ENCODE measurements at regions not wholly inside any gene's neighbourhood (a gene's known extent, or its start where the extent isn't known, plus 50 kb on each side); places are given as distances from the start of the nearest gene placed in this dataset.

DNA sequence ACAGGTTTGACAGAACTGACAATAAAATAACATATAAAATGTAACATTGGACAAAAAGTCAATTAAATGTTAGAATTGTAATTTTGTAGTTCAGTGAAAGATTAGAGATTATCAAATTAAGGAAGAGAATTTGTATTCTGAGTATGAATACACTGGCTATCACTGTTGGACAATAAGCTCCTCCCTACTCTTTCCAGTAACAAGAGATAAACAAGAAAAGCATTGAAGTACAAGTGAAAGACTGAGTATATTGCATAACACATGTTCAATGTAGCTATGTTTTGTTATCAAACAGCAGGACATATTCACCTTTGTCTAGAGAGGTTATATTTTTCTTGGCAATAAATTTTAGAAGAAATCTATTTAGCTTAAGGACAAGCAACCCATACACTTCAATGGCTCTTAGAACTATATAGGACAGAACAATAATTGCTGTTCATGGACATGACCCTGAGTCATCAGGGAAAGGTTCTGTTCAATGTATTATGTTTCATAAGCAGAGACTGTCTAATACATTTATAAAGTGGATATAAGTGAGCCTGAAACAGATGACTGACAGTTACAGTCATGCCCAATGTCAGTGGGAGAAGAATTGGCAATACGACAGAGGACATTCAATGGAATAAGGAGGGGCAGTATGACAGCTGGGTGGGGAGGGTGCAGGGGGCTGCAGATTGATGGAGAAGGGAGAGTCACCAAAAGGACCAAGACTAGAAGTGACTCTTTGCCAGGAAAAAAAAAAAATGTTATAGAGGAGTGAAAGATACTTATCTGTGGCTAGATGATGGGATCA lies 520.4 kb downstream of the FRK start (continued):
- TF ChIP-seq, protein P1, sequence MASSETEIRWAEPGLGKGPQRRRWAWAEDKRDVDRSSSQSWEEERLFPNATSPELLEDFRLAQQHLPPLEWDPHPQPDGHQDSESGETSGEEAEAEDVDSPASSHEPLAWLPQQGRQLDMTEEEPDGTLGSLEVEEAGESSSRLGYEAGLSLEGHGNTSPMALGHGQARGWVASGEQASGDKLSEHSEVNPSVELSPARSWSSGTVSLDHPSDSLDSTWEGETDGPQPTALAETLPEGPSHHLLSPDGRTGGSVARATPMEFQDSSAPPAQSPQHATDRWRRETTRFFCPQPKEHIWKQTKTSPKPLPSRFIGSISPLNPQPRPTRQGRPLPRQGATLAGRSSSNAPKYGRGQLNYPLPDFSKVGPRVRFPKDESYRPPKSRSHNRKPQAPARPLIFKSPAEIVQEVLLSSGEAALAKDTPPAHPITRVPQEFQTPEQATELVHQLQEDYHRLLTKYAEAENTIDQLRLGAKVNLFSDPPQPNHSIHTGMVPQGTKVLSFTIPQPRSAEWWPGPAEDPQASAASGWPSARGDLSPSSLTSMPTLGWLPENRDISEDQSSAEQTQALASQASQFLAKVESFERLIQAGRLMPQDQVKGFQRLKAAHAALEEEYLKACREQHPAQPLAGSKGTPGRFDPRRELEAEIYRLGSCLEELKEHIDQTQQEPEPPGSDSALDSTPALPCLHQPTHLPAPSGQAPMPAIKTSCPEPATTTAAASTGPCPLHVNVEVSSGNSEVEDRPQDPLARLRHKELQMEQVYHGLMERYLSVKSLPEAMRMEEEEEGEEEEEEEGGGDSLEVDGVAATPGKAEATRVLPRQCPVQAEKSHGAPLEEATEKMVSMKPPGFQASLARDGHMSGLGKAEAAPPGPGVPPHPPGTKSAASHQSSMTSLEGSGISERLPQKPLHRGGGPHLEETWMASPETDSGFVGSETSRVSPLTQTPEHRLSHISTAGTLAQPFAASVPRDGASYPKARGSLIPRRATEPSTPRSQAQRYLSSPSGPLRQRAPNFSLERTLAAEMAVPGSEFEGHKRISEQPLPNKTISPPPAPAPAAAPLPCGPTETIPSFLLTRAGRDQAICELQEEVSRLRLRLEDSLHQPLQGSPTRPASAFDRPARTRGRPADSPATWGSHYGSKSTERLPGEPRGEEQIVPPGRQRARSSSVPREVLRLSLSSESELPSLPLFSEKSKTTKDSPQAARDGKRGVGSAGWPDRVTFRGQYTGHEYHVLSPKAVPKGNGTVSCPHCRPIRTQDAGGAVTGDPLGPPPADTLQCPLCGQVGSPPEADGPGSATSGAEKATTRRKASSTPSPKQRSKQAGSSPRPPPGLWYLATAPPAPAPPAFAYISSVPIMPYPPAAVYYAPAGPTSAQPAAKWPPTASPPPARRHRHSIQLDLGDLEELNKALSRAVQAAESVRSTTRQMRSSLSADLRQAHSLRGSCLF (CRISPR knock-in tag; IDR thresholded peaks at IDR 0.05; ENCODE audit: borderline replicate concordance) = no peak
- TF ChIP-seq ZNF354B (CRISPR knock-in tag; IDR thresholded peaks at IDR 0.05) = no peak
- TF ChIP-seq, protein P2, sequence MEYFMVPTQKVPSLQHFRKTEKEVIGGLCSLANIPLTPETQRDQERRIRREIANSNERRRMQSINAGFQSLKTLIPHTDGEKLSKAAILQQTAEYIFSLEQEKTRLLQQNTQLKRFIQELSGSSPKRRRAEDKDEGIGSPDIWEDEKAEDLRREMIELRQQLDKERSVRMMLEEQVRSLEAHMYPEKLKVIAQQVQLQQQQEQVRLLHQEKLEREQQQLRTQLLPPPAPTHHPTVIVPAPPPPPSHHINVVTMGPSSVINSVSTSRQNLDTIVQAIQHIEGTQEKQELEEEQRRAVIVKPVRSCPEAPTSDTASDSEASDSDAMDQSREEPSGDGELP (IDR thresholded peaks at IDR 0.05; ENCODE audit: borderline replicate concordance, low read depth) = no peak

DNA sequence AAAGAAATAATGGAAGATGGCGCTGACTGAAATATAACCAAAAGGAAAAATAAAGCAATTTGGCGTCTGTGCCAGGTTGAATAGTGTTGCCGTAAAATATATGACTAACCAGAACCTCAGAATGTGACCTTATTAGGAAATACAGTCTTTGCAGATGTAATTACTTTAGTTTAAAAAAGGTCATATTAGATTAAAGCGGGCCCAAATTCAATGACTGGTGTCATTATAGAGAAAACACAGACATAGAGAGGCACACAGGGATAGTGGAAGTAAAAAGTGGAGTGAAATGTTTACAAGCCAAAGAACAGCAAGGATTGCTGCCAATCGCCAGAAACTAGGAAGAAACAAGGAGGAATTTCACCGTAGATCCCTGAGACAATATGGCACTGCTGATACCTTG lies 521.2 kb downstream of the FRK start:
- CTCF ChIA-PET (ENCODE audit: low intra/inter-chr PET ratio, low total read pairs) = no interaction called here
- intact Hi-C loops (cut with micrococcal nuclease; ENCODE audit: unreplicated experiment) (loop anchor here (5.0 kb wide), 1 partner anchor 1187 kb away; no protein-coding TSS in a partner anchor), in situ Hi-C loops (cut with HindIII; ENCODE audit: extremely low pct_ligation_motif_present, low pct_unique_long_range_greater_than_20kb) (no loop called here)
- POLR2A ChIA-PET = no interaction called here
- no peak for DNase-seq (ENCODE audit: low spot score)
- no peak overlapping the region for H3K4me2 ChIP-seq (ENCODE audit: low read depth, low read length)
- no peak overlapping the region for H3K4me3 ChIP-seq (replicated peaks in 1 of 3; ENCODE audit: insufficient read depth in 1 of 3, low read depth in 2 of 3, low read length in 3 of 3)
- no peak for ATAC-seq
- 20% methylated on average over 6 of the region's 6 CpGs for WGBS (ENCODE audit: low lambda C conversion rate)
- no peak overlapping the region for H2AFZ ChIP-seq (ENCODE audit: low read length)
- H3K4me1 ChIP-seq (ENCODE audit: insufficient read depth, low read length) = no peaks in the 10 kb centered on the region
- no peaks in the 10 kb centered on the region for H3K9me3 ChIP-seq (ENCODE audit: low read length)
- H3K9ac ChIP-seq (ENCODE audit: insufficient read depth, low read depth, low read length) = no peak overlapping the region
- no peak overlapping the region for H3K27ac ChIP-seq (ENCODE audit: extremely low read length, insufficient read depth, low read length)
- FAIRE-seq = no peak
- H3K79me2 ChIP-seq (ENCODE audit: insufficient read depth, low read length) = no peaks in the 10 kb centered on the region
- BruUV-seq (replicated peaks) = no TSS peak
- no peaks in the 10 kb centered on the region for H3K36me3 ChIP-seq (replicated peaks in 1 of 2; ENCODE audit: control insufficient read depth in 1 of 2, insufficient read depth in 2 of 2, low read length in 2 of 2)
- no peaks in the 10 kb centered on the region for H3K27me3 ChIP-seq (ENCODE audit: control insufficient read depth in 1 of 2, insufficient read depth in 2 of 2, low read length in 2 of 2)
- H4K20me1 ChIP-seq (ENCODE audit: insufficient read depth, low read length) = no peaks in the 10 kb centered on the region
- TF ChIP-seq KDM1A (CRISPR knock-in tag; IDR thresholded peaks at IDR 0.05) (no peak), ZBTB38 (CRISPR knock-in tag; IDR thresholded peaks at IDR 0.05) (no peak), TSC22D2 (CRISPR knock-in tag; IDR thresholded peaks at IDR 0.05; ENCODE audit: borderline replicate concordance) (no peak), ZNF607 (CRISPR knock-in tag; IDR thresholded peaks at IDR 0.05; ENCODE audit: borderline replicate concordance) (no peak), CEBPB (IDR thresholded peaks at IDR 0.05; ENCODE audit: borderline replicate concordance, low read depth, low read length) (no peak), SMARCE1 (IDR thresholded peaks at IDR 0.05; ENCODE audit: borderline replicate concordance) (no peak), IRX3 (CRISPR knock-in tag; IDR thresholded peaks at IDR 0.05; ENCODE audit: borderline replicate concordance, low read depth) (no peak), ZNF256 (CRISPR knock-in tag; conservative IDR thresholded peaks at IDR 0.05) (no peak), BCL6 (CRISPR knock-in tag; IDR thresholded peaks at IDR 0.05) (no peak), CREB1 (IDR thresholded peaks at IDR 0.05) (no peak), CREB1 (CRISPR knock-in tag; IDR thresholded peaks at IDR 0.05) (no peak), ZNF354B (CRISPR knock-in tag; IDR thresholded peaks at IDR 0.05) (no peak), SRSF9 (IDR thresholded peaks at IDR 0.05; ENCODE audit: borderline replicate concordance, insufficient read depth, low read depth, low read length, poor library complexity, severe bottlenecking) (no peak), ZEB1 (IDR thresholded peaks at IDR 0.05; ENCODE audit: insufficient replicate concordance, low read depth) (no peak)
- TF ChIP-seq, protein P3, sequence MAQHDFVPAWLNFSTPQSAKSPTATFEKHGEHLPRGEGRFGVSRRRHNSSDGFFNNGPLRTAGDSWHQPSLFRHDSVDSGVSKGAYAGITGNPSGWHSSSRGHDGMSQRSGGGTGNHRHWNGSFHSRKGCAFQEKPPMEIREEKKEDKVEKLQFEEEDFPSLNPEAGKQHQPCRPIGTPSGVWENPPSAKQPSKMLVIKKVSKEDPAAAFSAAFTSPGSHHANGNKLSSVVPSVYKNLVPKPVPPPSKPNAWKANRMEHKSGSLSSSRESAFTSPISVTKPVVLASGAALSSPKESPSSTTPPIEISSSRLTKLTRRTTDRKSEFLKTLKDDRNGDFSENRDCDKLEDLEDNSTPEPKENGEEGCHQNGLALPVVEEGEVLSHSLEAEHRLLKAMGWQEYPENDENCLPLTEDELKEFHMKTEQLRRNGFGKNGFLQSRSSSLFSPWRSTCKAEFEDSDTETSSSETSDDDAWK (CRISPR knock-in tag; IDR thresholded peaks at IDR 0.05) = no peak

All from HepG2 (cell line).